LoVo (cell line): ENCODE measurements at regions not wholly inside any gene's neighbourhood (a gene's known extent, or its start where the extent isn't known, plus 50 kb on each side); places are given as distances from the start of the nearest gene placed in this dataset.
A peak's percentile ranks its signal among the peaks of the same experiment; 100 is the strongest.

Source experiments
- DNase-seq: peaks from one replicate; pipeline ENCODE4 v3.0.0-alpha.2; 2016; ENCODE audit warnings: low spot score

- no peak for DNase-seq
Observed at GRCh38 chr3:158970006-158970405, 168.2 kb downstream of the MFSD1 start.

- DNase-seq: no peak
Observed at GRCh38 chr3:158974904-158975303, 173.1 kb downstream of the MFSD1 start.

GRCh38 chr3:158976966-158977365 lies 175.1 kb downstream of the MFSD1 start:
- DNase-seq: no peak

- DNase-seq: no peak
Observed at GRCh38 chr3:158977497-158977896, 175.6 kb downstream of the MFSD1 start.

GRCh38 chr3:158983216-158984099 lies 181.6 kb downstream of the MFSD1 start:
- no peak for DNase-seq

GRCh38 chr3:158991146-158991705 lies 189.4 kb downstream of the MFSD1 start:
- DNase-seq: peak; percentile 40

- no peak for DNase-seq
Observed at GRCh38 chr3:158992463-158992862, 190.6 kb downstream of the MFSD1 start.

- no peak for DNase-seq
Observed at GRCh38 chr3:158994386-158994785, 192.5 kb downstream of the MFSD1 start.

- DNase-seq: no peak
Observed at GRCh38 chr3:159001711-159002110, 199.9 kb downstream of the MFSD1 start.

- DNase-seq: no peak
Observed at GRCh38 chr3:159005137-159005536, 203.3 kb downstream of the MFSD1 start.

- no peak for DNase-seq
Observed at GRCh38 chr3:159007331-159007730, 205.5 kb downstream of the MFSD1 start.

GRCh38 chr3:159008401-159008800 lies 206.5 kb downstream of the MFSD1 start:
- DNase-seq: no peak

- DNase-seq: no peak
Observed at GRCh38 chr3:159018341-159018740, 216.5 kb downstream of the MFSD1 start.

GRCh38 chr3:159025733-159026132 lies 223.9 kb downstream of the MFSD1 start:
- no peak for DNase-seq

GRCh38 chr3:159026510-159026909 lies 224.7 kb downstream of the MFSD1 start:
- no peak for DNase-seq

GRCh38 chr3:159028706-159029105 lies 226.9 kb downstream of the MFSD1 start:
- no peak for DNase-seq

GRCh38 chr3:159029306-159030026 lies 227.6 kb downstream of the MFSD1 start:
- no peak for DNase-seq

GRCh38 chr3:159030138-159030670 lies 228.3 kb downstream of the MFSD1 start:
- no peak for DNase-seq

GRCh38 chr3:159030886-159031679 lies 229.2 kb downstream of the MFSD1 start:
- no peak for DNase-seq

GRCh38 chr3:159032311-159032710 lies 230.5 kb downstream of the MFSD1 start:
- DNase-seq: no peak

- DNase-seq: no peak
Observed at GRCh38 chr3:159038405-159038804, 236.6 kb downstream of the MFSD1 start.

- no peak for DNase-seq
Observed at GRCh38 chr3:159039286-159039685, 237.4 kb downstream of the MFSD1 start.
